ENCODE measurements at regions not wholly inside any gene's neighbourhood (a gene's known extent, or its start where the extent isn't known, plus 50 kb on each side); places are given as distances from the start of the nearest gene placed in this dataset.

GRCh38 chr1:29461115-29461739, 224.9 kb downstream of the PTPRU start:
- TF ChIP-seq EZH2phosphoT487 (IDR thresholded peaks at IDR 0.05): no peak
- TF ChIP-seq CTCF (IDR thresholded peaks at IDR 0.05): no peak
- TF ChIP-seq EZH2 (IDR thresholded peaks at IDR 0.05): no peak

Measured in neural progenitor cell (in vitro differentiated cells).